HG03060 (cell line): ENCODE measurements at regions not wholly inside any gene's neighbourhood (a gene's known extent, or its start where the extent isn't known, plus 50 kb on each side); places are given as distances from the start of the nearest gene placed in this dataset.

Experiments
- ATAC-seq: cut with Tn5 transposase; IDR thresholded peaks from one replicate; pipeline ENCODE4 v1.9.1; 2021; ENCODE audit warnings: low read depth, moderate number of reproducible peaks; ENCODE audit not compliant: unreplicated experiment

DNA sequence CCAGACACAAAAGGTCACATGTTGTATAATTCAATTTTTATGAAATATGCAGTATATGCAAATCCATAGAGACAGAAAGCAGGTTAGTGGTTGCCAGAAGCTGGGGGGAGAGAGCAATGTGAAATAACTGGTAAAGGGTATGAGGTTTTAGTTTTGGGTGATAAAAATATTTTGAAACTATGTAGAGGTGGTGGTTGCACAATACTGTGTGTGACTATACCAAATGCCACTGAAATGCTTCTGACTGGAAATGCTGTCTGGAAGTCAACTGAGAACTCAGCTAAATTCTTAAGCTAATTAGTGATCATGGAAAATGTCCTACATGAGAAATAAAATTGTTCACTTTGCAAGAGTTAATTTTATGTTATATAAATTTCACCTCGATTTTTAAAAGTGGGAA is 65.3 kb upstream of the RXFP2 start:
- ATAC-seq, result no peak

DNA sequence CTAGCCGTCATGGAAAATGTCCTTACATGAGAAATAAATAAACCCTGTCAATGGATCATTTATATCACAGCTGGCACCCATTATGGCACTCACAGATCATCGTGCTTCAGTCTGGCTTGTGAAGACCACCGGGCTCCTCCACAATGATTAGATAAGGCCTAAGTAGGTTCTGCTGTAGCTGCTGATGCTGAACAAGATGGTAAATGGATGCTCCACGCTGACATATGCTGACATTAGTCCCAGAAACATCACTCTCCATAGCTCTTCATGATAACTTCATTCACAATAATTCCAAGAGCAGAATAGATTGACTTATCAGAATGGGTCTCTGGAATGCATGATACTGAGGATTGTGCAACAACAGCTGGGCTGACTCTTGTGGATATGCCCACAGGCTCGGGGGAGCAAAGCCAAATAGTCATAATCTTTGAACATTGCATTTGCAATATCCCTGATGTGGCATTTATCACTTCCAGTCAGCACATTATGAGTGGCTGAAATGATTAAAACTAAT is 63.8 kb upstream of the RXFP2 start:
- ATAC-seq, result no peak

DNA sequence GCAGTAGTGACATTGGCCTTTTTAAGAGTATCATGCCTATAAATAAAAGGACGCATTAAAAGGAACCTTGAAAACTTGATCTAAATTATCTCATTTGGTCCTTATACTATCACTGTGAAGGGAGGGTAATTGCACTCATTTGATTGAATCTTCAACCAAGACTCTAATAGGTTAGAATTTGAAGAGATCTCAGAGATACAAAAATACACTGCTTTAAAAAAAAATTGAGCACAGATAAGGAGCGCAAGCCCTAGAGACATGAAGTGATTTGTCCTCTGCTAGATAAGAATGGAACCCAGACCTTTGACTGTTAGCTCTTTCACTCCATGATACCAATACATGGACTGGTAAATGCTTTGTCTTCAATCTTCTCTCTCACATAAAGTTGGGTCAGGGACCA is 58.2 kb upstream of the RXFP2 start:
- ATAC-seq, result no peak

DNA sequence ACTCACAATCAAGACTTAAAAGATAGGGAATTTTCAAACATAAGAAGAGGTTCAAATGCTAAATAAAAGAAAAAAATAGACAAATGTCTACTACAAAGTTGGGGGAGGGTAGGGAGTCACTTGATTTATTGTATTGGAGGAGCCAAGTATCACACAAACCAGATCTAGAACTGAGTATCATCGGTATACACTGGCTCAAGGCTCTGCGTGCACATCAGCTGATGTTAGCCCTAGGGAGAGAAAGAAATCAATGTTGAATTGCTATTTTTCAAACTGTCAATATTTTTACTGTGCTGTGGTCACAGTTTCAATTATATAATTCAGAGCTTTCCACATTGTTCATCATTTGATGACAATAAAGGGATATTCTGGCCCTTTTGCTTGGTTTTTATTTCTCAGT is 54.9 kb upstream of the RXFP2 start:
- ATAC-seq, result no peak

DNA sequence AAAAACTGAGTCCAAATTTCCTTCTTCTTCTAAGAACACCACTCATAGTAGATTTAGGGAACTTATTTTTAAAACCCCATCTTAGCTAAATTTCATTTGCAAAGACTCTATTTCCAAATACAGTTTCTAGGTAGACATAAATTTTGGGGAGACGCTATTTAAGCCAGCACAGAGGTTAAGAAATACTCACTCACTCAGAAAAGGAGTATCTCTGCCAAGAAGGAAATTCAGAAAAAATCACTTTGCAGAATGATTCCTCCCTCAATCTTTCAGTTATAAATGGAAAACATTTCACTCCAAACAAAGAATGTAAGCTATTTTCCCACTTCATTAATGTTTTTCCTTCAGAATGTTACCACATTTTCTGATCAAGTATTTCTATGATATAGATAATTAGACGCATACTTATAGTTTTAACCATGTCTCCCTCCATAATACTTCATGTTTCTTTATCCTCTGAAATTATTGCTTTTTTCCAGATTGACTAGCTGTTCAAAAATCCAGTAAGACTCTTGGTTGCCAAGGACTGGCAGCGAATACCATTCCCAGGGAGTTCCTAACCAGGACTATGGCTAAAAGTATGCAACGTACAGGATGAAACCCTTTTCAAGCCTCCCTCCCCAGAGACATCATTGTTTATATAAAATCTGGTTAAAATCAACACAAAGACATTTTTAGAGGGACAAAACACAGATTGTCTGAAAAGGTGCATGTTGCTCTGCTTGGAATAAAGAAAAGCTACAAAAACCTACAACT is 52.5 kb upstream of the RXFP2 start:
- ATAC-seq, result no peak
